ENCODE measurements at regions not wholly inside any gene's neighbourhood (a gene's known extent, or its start where the extent isn't known, plus 50 kb on each side); places are given as distances from the start of the nearest gene placed in this dataset.

DNA sequence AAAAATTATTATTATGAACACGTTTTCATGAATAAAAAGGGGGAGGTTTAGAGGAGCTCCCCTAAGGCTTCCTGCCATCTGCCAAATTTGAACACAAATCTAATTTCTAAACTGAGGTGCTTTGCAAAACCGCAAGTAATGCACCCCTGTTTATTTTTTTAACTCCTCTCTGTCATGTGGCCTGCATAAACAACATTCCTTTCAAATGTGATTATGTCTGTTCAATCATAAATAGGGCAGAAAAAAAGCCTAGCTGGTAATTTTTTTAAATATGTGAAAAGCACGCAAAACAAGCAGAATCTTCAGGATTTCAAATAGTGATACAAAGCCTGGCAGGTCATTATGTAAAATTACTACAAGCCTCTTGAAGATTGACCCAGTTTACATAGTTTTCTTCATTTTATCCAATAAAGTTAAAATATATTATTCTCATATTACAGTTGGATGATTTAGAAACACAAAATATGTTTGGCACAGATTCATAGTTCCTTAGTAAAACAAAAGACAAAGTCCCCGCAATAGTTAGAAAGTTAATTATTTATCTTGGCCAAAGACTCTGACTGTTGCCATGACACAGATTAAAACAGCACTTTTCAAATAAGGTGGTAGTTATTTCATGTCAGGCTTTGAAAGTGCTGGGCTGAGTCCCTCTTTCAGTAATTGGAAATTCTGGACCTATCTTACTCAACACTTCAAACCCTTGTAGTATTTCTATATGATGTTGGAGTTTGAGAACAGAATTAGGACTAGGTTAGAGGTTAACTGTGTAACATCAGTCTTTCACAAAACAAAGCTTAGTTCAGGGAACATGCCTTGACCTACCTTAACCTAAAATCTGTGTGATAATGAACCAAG lies 200.3 kb upstream of the MPPED2 start:
- intact Hi-C loops (cut with micrococcal nuclease; ENCODE audit: unreplicated experiment) (no loop called here), in situ Hi-C loops (cut with HindIII; ENCODE audit: low pct_unique_long_range_greater_than_20kb, low sequenced_read_pairs) (no loop called here)
- Histone ChIP-seq H3K9me3 (ENCODE audit: control insufficient read depth, insufficient read depth, low read depth, low read length) (no peaks in the 10 kb centered on the region), H3K27ac (ENCODE audit: low read length) (no peak overlapping the region), H3K4me3 (ENCODE audit: low read depth in 2 of 2, low read length in 2 of 2) (no peak overlapping the region), H3K4me1 (ENCODE audit: control insufficient read depth, insufficient read depth, low read length) (no peaks in the 10 kb centered on the region), H3K27me3 (ENCODE audit: control insufficient read depth, insufficient read depth, low read length) (no peaks in the 10 kb centered on the region), H3K36me3 (ENCODE audit: control insufficient read depth, insufficient read depth, low read length) (no peaks in the 10 kb centered on the region)
- ChIA-PET POLR2A (no interaction called here), CTCF (no interaction called here)
- TF ChIP-seq, protein P1, sequence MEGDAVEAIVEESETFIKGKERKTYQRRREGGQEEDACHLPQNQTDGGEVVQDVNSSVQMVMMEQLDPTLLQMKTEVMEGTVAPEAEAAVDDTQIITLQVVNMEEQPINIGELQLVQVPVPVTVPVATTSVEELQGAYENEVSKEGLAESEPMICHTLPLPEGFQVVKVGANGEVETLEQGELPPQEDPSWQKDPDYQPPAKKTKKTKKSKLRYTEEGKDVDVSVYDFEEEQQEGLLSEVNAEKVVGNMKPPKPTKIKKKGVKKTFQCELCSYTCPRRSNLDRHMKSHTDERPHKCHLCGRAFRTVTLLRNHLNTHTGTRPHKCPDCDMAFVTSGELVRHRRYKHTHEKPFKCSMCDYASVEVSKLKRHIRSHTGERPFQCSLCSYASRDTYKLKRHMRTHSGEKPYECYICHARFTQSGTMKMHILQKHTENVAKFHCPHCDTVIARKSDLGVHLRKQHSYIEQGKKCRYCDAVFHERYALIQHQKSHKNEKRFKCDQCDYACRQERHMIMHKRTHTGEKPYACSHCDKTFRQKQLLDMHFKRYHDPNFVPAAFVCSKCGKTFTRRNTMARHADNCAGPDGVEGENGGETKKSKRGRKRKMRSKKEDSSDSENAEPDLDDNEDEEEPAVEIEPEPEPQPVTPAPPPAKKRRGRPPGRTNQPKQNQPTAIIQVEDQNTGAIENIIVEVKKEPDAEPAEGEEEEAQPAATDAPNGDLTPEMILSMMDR (IDR thresholded peaks at IDR 0.05), result no peak
- TF ChIP-seq SIN3A (IDR thresholded peaks at IDR 0.05; ENCODE audit: borderline replicate concordance, insufficient read depth, low read depth, low read length) (no peak), TCF7L2 (IDR thresholded peaks at IDR 0.05; ENCODE audit: low read depth, low read length) (no peak), POLR2AphosphoS5 (IDR thresholded peaks at IDR 0.05; ENCODE audit: low read depth, low read length) (no peak)
- TF ChIP-seq, protein P2, sequence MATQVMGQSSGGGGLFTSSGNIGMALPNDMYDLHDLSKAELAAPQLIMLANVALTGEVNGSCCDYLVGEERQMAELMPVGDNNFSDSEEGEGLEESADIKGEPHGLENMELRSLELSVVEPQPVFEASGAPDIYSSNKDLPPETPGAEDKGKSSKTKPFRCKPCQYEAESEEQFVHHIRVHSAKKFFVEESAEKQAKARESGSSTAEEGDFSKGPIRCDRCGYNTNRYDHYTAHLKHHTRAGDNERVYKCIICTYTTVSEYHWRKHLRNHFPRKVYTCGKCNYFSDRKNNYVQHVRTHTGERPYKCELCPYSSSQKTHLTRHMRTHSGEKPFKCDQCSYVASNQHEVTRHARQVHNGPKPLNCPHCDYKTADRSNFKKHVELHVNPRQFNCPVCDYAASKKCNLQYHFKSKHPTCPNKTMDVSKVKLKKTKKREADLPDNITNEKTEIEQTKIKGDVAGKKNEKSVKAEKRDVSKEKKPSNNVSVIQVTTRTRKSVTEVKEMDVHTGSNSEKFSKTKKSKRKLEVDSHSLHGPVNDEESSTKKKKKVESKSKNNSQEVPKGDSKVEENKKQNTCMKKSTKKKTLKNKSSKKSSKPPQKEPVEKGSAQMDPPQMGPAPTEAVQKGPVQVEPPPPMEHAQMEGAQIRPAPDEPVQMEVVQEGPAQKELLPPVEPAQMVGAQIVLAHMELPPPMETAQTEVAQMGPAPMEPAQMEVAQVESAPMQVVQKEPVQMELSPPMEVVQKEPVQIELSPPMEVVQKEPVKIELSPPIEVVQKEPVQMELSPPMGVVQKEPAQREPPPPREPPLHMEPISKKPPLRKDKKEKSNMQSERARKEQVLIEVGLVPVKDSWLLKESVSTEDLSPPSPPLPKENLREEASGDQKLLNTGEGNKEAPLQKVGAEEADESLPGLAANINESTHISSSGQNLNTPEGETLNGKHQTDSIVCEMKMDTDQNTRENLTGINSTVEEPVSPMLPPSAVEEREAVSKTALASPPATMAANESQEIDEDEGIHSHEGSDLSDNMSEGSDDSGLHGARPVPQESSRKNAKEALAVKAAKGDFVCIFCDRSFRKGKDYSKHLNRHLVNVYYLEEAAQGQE (IDR thresholded peaks at IDR 0.05; ENCODE audit: insufficient read depth in 1 of 2, low read depth in 2 of 2, low read length in 1 of 2), result no peak
- DNase-seq (ENCODE audit: low read depth, low spot score) (no peak), ATAC-seq (no peak)
- BruUV-seq (replicated peaks), result no TSS peak

DNA sequence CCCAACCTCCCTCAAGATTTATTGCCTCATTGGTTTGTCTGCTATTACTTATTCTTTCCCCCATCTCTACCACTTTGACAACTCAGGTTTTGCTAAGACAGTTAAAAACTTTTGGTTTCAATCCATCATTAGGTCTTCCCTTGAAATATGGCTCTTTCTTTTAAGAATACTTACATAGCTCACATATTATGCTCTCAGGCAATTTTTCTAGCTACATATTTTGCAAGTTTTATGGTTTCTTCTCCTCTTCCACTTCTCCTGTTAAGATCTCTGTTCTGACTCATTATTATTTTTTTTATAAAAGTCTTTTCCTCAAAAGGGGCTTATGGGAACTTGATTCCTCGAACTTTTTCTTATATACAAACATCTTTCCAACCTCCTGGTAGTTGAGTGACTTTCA lies 192.4 kb upstream of the MPPED2 start:
- no peak for ATAC-seq
- Histone ChIP-seq H3K4me1 (ENCODE audit: control insufficient read depth, insufficient read depth, low read length) (no peaks in the 10 kb centered on the region), H3K36me3 (ENCODE audit: control insufficient read depth, insufficient read depth, low read length) (no peaks in the 10 kb centered on the region), H3K27me3 (ENCODE audit: control insufficient read depth, insufficient read depth, low read length) (no peaks in the 10 kb centered on the region), H3K4me3 (ENCODE audit: low read depth in 2 of 2, low read length in 2 of 2) (no peak overlapping the region), H3K9me3 (ENCODE audit: control insufficient read depth, insufficient read depth, low read depth, low read length) (no peaks in the 10 kb centered on the region), H3K27ac (ENCODE audit: low read length) (no peak overlapping the region)
- in situ Hi-C loops (cut with HindIII; ENCODE audit: low pct_unique_long_range_greater_than_20kb, low sequenced_read_pairs), result no loop called here
- no peak for DNase-seq (ENCODE audit: low read depth, low spot score)
- CTCF ChIA-PET, result no interaction called here
- BruUV-seq (replicated peaks), result no TSS peak
- POLR2A ChIA-PET, result no interaction called here
- TF ChIP-seq POLR2AphosphoS5 (IDR thresholded peaks at IDR 0.05; ENCODE audit: low read depth, low read length), result no peak
- TF ChIP-seq, protein P2 (IDR thresholded peaks at IDR 0.05; ENCODE audit: insufficient read depth in 1 of 2, low read depth in 2 of 2, low read length in 1 of 2), result no peak
- TF ChIP-seq, protein P1 (IDR thresholded peaks at IDR 0.05), result no peak
- no peak for TF ChIP-seq TCF7L2 (IDR thresholded peaks at IDR 0.05; ENCODE audit: low read depth, low read length)
- TF ChIP-seq SIN3A (IDR thresholded peaks at IDR 0.05; ENCODE audit: borderline replicate concordance, insufficient read depth, low read depth, low read length), result no peak
- intact Hi-C loops (cut with micrococcal nuclease; ENCODE audit: unreplicated experiment), result no loop called here

Measured in Panc1 (cell line).